GM12892 (cell line): ENCODE measurements at regions not wholly inside any gene's neighbourhood (a gene's known extent, or its start where the extent isn't known, plus 50 kb on each side); places are given as distances from the start of the nearest gene placed in this dataset.

ENCODE experiments used
- DNase-seq: peaks from one replicate; pipeline ENCODE4 v3.0.0; 2011; ENCODE audit not compliant: insufficient read length
- FAIRE-seq: peaks from 2 replicates; lab custom pipeline; 2011; peaks lifted over from hg19 to GRCh38; lab: Jason Lieb, UNC
- POLR2A ChIP-seq: IDR thresholded peaks from 2 replicates; pipeline ENCODE4 v1.6.1; 2011; ENCODE audit warnings: low read depth, low read length, control low read depth
- POLR2AphosphoS5 ChIP-seq: IDR thresholded peaks from 2 replicates; pipeline ENCODE4 v1.6.1; 2011; ENCODE audit warnings: low read depth, low read length, control low read depth
- TAF1 ChIP-seq: IDR thresholded peaks from 2 replicates; pipeline ENCODE4 v1.6.1; 2011; ENCODE audit warnings: low read depth, mild to moderate bottlenecking, control low read depth, low read length, borderline replicate concordance

DNA sequence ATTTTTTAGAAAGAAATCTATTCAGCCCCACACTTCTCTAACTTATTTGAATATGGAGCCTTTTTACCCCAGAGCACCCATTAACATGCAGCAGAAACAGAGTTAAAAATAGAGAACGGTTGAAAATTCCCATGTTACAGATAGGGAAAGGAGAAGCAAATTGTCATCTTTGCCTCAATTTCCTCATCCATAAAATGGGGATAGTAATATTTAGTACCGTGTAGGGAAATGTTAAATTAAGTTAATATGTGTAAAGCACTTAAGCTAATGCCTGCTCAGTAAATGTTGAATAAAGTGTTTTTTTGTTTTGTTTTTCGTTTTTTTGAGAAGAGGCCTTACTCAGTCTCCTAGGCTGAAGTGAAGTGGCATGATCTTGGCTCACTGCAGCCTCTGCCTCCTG, 50.3 kb downstream of the NAV1 start:
- no peak for FAIRE-seq
- no peak for DNase-seq
- TF ChIP-seq TAF1: no peak

DNA sequence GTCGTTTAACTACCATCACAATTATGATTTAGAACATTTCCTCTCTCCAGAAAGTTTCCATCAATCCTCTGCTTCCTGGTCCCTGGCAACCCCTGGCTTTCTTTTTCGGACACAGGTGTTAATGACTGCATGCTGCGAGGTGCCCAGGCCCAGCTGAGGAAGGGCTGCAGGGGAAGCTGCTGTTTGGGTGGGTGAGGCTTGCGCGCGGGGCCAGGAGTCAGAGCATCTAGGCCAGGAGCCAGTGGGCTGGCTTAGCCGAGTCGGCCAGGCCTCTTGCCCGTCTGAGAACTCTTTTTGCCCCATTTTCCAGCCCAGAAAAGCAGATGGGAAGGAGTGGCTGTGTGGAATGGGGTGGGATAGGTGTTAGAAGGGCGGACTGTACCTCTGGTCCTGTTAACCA, 51.5 kb downstream of the NAV1 start:
- no peak for FAIRE-seq
- no peak for DNase-seq
- no peak for TF ChIP-seq POLR2A
- no peak for TF ChIP-seq TAF1
- no peak for TF ChIP-seq POLR2AphosphoS5

DNA sequence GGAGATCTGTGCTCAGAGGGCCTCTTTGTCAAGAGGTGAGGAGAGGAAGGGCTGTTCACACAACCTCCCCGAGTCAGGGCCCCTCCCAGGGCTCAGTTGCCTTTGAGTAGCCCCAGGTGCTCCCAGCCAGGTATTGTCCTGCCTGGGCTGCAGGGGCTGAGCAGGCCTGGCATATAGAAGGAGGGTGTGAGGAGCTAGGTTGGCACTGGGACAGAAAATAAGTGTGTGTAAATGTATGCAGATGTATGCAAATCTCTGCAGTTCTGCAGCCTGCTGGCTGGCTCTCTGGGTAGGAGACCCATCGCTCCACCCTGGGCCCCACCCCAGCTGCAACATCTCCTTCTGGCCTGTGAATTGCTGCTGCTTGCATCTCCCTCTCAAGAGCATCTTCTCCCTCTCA, 52.4 kb downstream of the NAV1 start:
- DNase-seq (no peak), FAIRE-seq (no peak)
- TF ChIP-seq POLR2AphosphoS5 (no peak), TAF1 (no peak), POLR2A (no peak)

DNA sequence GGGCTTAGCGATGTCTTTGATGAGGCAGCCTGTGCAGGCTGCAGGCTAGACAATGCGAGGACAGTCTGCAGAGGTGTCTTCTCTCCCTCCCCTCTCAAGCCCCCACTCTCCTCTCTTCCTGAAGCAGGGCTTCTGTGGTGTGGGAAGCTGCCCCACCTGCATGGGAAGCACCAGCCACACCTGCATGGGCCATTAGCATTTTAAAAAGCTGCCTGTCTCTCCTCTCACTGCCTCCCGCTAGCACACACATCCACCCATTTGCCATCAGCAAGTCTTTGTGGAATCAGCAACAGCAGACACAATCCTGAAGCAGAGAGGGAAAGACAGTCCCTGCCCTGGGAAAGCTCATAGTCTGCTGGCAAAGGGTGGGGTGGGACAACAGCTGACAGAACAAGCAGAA, 53.1 kb downstream of the NAV1 start:
- FAIRE-seq: no peak
- DNase-seq: no peak
- TF ChIP-seq TAF1 (no peak), POLR2AphosphoS5 (no peak), POLR2A (no peak)

DNA sequence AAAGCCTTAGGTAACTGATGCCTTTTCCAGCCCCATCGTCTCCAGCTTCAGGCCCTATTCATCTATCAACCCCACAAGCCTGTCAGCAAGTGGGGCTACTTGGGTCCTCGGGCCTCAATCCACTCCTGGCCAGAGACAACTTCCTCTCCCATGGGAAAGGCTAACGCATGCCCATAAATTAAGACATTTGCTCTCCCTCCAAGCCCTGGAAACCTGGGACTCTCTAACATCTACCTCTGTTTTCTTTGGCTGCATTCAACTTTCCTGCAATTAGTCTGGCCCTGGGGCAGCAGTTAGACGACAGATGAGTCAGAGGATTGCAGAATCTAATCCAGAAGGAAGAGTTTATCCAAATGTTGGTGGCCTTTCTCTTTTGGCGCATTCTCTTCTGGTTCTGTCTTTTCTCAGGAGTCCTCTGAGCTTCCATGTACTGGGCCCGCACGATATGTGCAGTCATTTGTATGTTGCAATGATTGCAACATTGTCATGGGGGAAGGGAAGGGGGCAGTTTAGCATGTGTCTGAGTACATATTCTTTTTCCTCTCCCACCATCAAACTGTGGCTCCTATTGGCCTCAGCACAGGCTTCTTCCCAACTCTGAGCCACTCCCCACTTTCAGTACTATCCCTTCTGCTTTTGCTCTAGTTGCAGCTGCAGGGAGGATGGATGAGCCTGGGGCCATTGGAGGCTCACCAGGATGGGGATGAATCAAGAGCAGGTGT, 54.4 kb downstream of the NAV1 start:
- TF ChIP-seq POLR2A: no peak
- no peak for TF ChIP-seq POLR2AphosphoS5
- TF ChIP-seq TAF1: no peak
- no peak for DNase-seq
- no peak for FAIRE-seq

DNA sequence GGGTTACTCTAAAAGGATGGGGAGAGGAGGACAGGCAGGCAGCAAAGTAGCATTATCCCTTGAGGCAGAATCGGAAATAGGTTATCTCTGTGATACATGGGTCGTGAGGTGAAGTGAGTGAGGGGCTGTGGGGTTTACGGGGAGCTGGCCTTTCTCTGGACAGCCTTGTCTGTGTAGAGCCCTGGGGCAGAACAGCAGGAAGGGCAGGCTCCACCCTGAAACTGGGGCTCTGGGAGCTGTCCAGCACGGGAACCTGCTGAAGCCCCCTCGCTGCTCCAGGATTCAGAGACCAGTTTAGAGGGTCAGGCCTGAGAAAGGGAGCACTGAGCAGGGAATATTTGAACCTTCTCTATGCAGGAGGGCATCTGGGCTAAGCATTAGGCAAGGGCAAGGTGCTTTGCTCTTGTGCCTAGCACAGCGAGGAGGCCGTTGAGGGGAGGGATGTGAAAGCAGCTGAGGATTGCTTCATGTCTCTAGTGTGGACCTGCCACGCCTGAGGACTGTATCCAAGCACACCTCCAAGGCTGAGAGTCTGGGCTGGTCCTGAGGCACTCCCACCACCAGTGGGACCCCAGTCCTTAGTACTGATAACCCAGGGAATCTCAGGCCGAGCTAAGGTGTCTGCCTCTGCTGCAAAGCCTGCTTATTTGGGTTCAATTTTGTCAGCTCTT, 55.8 kb downstream of the NAV1 start:
- no peak for DNase-seq
- no peak for FAIRE-seq
- TF ChIP-seq TAF1 (no peak), POLR2AphosphoS5 (no peak), POLR2A (no peak)

DNA sequence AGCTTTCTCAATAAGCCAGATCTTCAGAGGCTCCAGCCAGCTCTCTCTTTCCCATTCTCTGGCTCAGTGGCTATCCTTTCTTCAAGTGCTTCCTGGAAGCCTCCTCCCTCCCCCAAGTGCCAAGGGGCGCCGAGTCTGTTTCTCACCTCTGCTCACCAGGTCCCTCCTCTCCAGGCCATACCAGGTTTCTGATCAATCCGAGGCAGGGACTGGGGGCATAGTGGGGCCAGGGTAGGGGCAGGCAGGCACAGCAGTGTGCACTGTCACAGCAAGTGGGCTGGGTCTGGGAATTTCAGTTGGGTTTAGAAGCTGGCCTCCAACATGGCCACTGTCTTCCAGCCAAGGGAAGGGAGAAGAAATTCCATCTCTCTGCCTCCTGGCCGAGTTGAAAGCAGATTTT, 56.5 kb downstream of the NAV1 start:
- TF ChIP-seq POLR2A (no peak), POLR2AphosphoS5 (no peak), TAF1 (no peak)
- DNase-seq: no peak
- no peak for FAIRE-seq

DNA sequence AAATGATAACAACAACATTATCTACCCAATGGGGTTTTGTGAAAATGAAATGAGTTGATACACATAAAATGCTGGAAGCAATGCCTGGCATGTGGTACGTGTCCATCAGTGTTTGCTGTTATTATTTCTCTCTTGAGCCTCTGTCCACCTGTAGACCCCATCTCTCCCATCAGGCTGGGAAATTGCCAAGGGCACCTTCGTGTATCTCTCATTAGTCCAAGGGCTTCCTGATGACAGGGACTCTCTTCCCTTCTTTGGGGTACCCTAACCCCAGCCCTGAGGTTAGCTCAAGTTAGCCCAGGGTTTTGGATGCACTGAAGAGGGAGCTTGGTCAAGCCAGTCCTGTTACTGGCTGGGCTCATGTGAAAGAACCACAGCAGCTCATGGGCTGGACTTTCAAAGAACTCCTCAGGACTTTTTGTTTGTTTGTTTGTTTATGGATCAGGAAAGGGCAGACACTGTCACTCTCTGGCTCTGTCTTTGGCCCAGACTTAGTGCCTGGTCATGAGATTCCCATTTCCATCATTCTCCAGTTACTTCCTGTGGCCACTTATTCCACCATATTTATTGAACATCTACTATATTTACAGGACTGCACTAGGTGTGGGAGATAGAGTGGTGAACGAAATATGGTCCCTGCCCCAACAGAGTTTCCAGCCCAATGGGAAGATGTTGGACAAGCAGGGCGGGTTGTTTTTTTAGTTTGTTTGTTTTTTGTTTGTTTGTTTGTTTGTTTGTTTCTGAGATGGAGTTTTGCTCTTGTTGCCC, 57.4 kb downstream of the NAV1 start:
- no peak for DNase-seq
- TF ChIP-seq POLR2AphosphoS5 (no peak), TAF1 (no peak), POLR2A (no peak)
- no peak for FAIRE-seq

DNA sequence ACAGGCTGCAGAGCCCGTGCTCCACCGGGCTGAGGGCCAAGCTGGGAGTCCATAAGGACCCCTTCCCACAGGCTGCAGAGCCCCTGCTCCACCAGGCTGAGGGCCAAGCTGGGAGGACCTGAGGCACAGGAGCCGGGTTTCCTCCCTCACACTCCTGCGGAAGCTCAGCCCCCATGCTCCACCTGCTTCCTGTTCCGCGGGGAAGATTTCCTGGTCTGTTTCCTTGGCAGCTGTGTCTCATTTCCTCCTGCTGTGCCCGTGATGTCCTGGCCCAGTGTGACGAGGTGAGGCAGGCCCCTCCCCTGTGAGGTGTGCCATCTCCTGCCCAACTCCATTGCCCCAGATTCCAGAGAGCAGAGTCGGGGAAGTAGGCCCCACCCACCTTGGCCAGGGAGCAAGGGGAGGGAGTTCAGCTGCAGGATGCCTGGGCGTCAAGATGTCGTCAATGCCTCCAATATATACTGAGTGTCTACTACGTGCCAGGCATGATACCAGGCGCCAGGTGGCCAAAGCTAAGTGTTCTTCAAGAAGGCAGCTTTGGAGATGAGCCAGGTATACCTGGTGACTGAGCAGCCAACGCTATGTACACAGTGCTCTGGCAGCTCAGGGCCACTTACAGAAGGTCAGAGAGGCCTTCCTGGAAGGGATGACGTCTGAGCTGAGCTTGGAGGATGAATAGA, 58.8 kb downstream of the NAV1 start:
- DNase-seq: no peak
- no peak for FAIRE-seq
- TF ChIP-seq POLR2A (no peak), TAF1 (no peak), POLR2AphosphoS5 (no peak)

DNA sequence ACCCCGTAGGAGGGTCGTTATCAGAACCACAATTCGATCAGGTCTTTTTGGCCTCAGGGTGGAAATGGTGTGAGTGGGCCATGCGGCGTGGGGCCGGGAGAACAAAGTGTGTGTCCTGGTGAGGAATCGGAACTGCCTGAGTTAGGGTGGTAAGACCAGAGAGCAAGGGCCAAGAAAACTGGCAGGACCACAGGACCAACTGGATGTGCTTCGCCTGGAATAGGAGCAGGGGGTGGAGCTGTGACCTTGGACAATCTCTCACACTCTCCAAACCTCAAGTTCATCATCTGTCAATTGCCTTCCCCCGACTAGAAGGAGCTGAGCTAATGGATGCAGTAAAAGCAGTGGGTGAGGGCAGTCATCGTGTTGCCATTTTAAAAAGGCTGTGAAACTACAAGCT, 59.5 kb downstream of the NAV1 start:
- TF ChIP-seq POLR2A (no peak), POLR2AphosphoS5 (no peak), TAF1 (no peak)
- FAIRE-seq: no peak
- DNase-seq: no peak

DNA sequence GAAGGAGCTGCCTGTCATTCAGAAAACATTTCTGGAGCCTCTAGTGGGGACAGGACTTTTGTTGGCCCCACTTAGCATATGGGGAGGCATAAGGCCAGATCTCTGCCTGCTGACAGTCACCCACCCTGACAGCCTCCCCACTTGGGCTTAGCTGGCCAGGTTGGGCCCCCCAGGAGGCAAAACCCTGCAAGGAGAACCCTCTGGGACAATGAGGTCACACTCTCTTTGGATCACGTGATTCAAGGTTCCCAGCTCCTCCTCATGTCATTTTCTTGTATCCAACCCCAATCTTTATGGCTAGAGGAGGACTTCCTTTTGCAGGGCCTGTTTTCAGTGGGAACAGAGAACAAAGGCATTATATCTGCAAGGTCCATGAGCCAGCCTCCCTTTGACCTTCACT, 60.0 kb downstream of the NAV1 start:
- no peak for DNase-seq
- no peak for TF ChIP-seq POLR2AphosphoS5
- TF ChIP-seq POLR2A: no peak
- TF ChIP-seq TAF1: no peak
- FAIRE-seq: no peak
